Stimulated activated CD4-positive, alpha-beta T cell treated with anti-CD3 and anti-CD28 coated beads, TNF-alpha, amount 100 ng/mL, for 1 hour (primary cell): ENCODE measurements at regions not wholly inside any gene's neighbourhood (a gene's known extent, or its start where the extent isn't known, plus 50 kb on each side); places are given as distances from the start of the nearest gene placed in this dataset.

ENCODE experiments used
- DNase-seq, 3 donors: peaks; one replicate each; pipeline ENCODE4 v3.0.0-alpha.2; 2020; ENCODE audit warnings: low read depth in 3 of 3, low spot score in 1 of 3

GRCh38 chr20:56989516-56989915 is 276.9 kb downstream of the BMP7 start:
- DNase-seq: no peak

- no peak for DNase-seq
Measured at GRCh38 chr20:56993020-56993559, 273.4 kb downstream of the BMP7 start.

- no peak for DNase-seq
Measured at GRCh38 chr20:56994006-56994405, 272.4 kb downstream of the BMP7 start.

- DNase-seq: no peak
Measured at GRCh38 chr20:56995149-56995548, 271.3 kb downstream of the BMP7 start.

- DNase-seq: no peak
Measured at GRCh38 chr20:56995635-56996075, 270.8 kb downstream of the BMP7 start.

GRCh38 chr20:56996533-56996932 is 269.9 kb downstream of the BMP7 start:
- DNase-seq: no peak

- DNase-seq: no peak
Measured at GRCh38 chr20:56998438-56998837, 268.0 kb downstream of the BMP7 start.

- DNase-seq: no peak
Measured at GRCh38 chr20:57000441-57000968, 265.9 kb downstream of the BMP7 start.

- no peak for DNase-seq
Measured at GRCh38 chr20:57001126-57001767, 265.2 kb downstream of the BMP7 start.

GRCh38 chr20:57002066-57002570 is 264.3 kb downstream of the BMP7 start:
- no peak for DNase-seq

- DNase-seq: no peak
Measured at GRCh38 chr20:57003012-57003411, 263.4 kb downstream of the BMP7 start.

GRCh38 chr20:57004416-57004815 is 262.0 kb downstream of the BMP7 start:
- DNase-seq: no peak

- DNase-seq: no peak
Measured at GRCh38 chr20:57004951-57005933, 261.2 kb downstream of the BMP7 start.

- no peak for DNase-seq
Measured at GRCh38 chr20:57006411-57007170, 259.9 kb downstream of the BMP7 start.

- DNase-seq: no peak
Measured at GRCh38 chr20:57007171-57007540, 259.3 kb downstream of the BMP7 start.

GRCh38 chr20:57008217-57008616 is 258.2 kb downstream of the BMP7 start:
- no peak for DNase-seq

- no peak for DNase-seq
Measured at GRCh38 chr20:57009355-57009754, 257.1 kb downstream of the BMP7 start.

- DNase-seq: no peak
Measured at GRCh38 chr20:57009775-57010174, 256.7 kb downstream of the BMP7 start.

- no peak for DNase-seq
Measured at GRCh38 chr20:57012691-57013090, 253.8 kb downstream of the BMP7 start.

- no peak for DNase-seq
Measured at GRCh38 chr20:57013217-57013616, 253.2 kb downstream of the BMP7 start.

GRCh38 chr20:57013741-57014140 is 252.7 kb downstream of the BMP7 start:
- no peak for DNase-seq
